GM19043 (cell line): ENCODE measurements at regions not wholly inside any gene's neighbourhood (a gene's known extent, or its start where the extent isn't known, plus 50 kb on each side); places are given as distances from the start of the nearest gene placed in this dataset.
A peak's percentile ranks its signal among the peaks of the same experiment; 100 is the strongest.
"Not testable (repeated sequence)": the region's sequence is repeated elsewhere in the genome, so short reads cannot be mapped to it uniquely, and the experiment has no call there.

ENCODE experiments used
- ATAC-seq: cut with Tn5 transposase; IDR thresholded peaks from one replicate; pipeline ENCODE4 v1.9.1; 2021; ENCODE audit warnings: low read depth; ENCODE audit not compliant: unreplicated experiment

GRCh38 chr5:110812639-110813038 lies 73.8 kb downstream of the SLC25A46 start:
- no peak for ATAC-seq

GRCh38 chr5:110815916-110816605 lies 77.3 kb downstream of the SLC25A46 start:
- ATAC-seq: no peak

- no peak for ATAC-seq
Measured at GRCh38 chr5:110817459-110817858, 78.7 kb downstream of the SLC25A46 start.

GRCh38 chr5:110823571-110823970 lies 84.8 kb downstream of the SLC25A46 start:
- no peak for ATAC-seq

- no peak for ATAC-seq
Measured at GRCh38 chr5:110824936-110825441, 86.2 kb downstream of the SLC25A46 start.

GRCh38 chr5:110832683-110833082 lies 93.9 kb downstream of the SLC25A46 start:
- peak; percentile 69 for ATAC-seq

- not testable (repeated sequence) for ATAC-seq
Measured at GRCh38 chr5:110834933-110835332, 96.1 kb downstream of the SLC25A46 start.

GRCh38 chr5:110836851-110837250 lies 98.0 kb downstream of the SLC25A46 start:
- no peak for ATAC-seq

- not testable (repeated sequence) for ATAC-seq
Measured at GRCh38 chr5:110838357-110838756, 99.5 kb downstream of the SLC25A46 start.

GRCh38 chr5:110838961-110839360 lies 100.2 kb downstream of the SLC25A46 start:
- ATAC-seq: no peak

GRCh38 chr5:110840347-110840960 lies 101.6 kb downstream of the SLC25A46 start:
- no peak for ATAC-seq

- no peak for ATAC-seq
Measured at GRCh38 chr5:110841137-110841536, 102.3 kb downstream of the SLC25A46 start.

GRCh38 chr5:110842948-110843347 lies 104.1 kb downstream of the SLC25A46 start:
- ATAC-seq: no peak

- ATAC-seq: no peak
Measured at GRCh38 chr5:110844251-110844650, 105.4 kb downstream of the SLC25A46 start.

GRCh38 chr5:110846398-110847001 lies 107.7 kb downstream of the SLC25A46 start:
- ATAC-seq: no peak

- no peak for ATAC-seq
Measured at GRCh38 chr5:110851357-110851756, 112.5 kb downstream of the SLC25A46 start.

GRCh38 chr5:110852053-110852452 lies 113.2 kb downstream of the SLC25A46 start:
- ATAC-seq: peak; percentile 95

GRCh38 chr5:110852541-110852940 lies 113.7 kb downstream of the SLC25A46 start:
- no peak for ATAC-seq

GRCh38 chr5:110853267-110853666 lies 114.5 kb downstream of the SLC25A46 start:
- no peak for ATAC-seq

GRCh38 chr5:110854200-110854599 lies 115.4 kb downstream of the SLC25A46 start:
- ATAC-seq: no peak

- no peak for ATAC-seq
Measured at GRCh38 chr5:110855961-110856360, 117.2 kb downstream of the SLC25A46 start.
